Stimulated activated CD4-positive, alpha-beta T cell treated with anti-CD3 and anti-CD28 coated beads, TNF-alpha, amount 100 ng/mL, for 24 hours (primary cell): ENCODE measurements at regions not wholly inside any gene's neighbourhood (a gene's known extent, or its start where the extent isn't known, plus 50 kb on each side); places are given as distances from the start of the nearest gene placed in this dataset.

Experiments
- DNase-seq, 3 experiments: peaks; one replicate each; pipeline ENCODE4 v3.0.0-alpha.2; 2020; ENCODE audit warnings: low read depth in 3 of 3

GRCh38 chr2:120809151-120809550 lies 73.5 kb downstream of the GLI2 start:
- DNase-seq = no peak

- no peak for DNase-seq
Observed at GRCh38 chr2:120809609-120810440, 74.2 kb downstream of the GLI2 start.

GRCh38 chr2:120810639-120811038 lies 75.0 kb downstream of the GLI2 start:
- DNase-seq = no peak

- no peak for DNase-seq
Observed at GRCh38 chr2:120812866-120813265, 77.2 kb downstream of the GLI2 start.

GRCh38 chr2:120814352-120814751 lies 78.7 kb downstream of the GLI2 start:
- DNase-seq = no peak

- DNase-seq = no peak
Observed at GRCh38 chr2:120815292-120815691, 79.6 kb downstream of the GLI2 start.

- no peak for DNase-seq
Observed at GRCh38 chr2:120817136-120817955, 81.7 kb downstream of the GLI2 start.

- DNase-seq = no peak
Observed at GRCh38 chr2:120817956-120818325, 82.3 kb downstream of the GLI2 start.

GRCh38 chr2:120818441-120818920 lies 82.8 kb downstream of the GLI2 start:
- no peak for DNase-seq

- no peak for DNase-seq
Observed at GRCh38 chr2:120819720-120820210, 84.1 kb downstream of the GLI2 start.

GRCh38 chr2:120820263-120820952 lies 84.7 kb downstream of the GLI2 start:
- no peak for DNase-seq

- DNase-seq = no peak
Observed at GRCh38 chr2:120820953-120821279, 85.2 kb downstream of the GLI2 start.

- no peak for DNase-seq
Observed at GRCh38 chr2:120821446-120822160, 85.9 kb downstream of the GLI2 start.

GRCh38 chr2:120822933-120823332 lies 87.3 kb downstream of the GLI2 start:
- no peak for DNase-seq

GRCh38 chr2:120823551-120823950 lies 87.9 kb downstream of the GLI2 start:
- no peak for DNase-seq

- no peak for DNase-seq
Observed at GRCh38 chr2:120824246-120824645, 88.6 kb downstream of the GLI2 start.

- no peak for DNase-seq
Observed at GRCh38 chr2:120825370-120826259, 89.9 kb downstream of the GLI2 start.

GRCh38 chr2:120826260-120826648 lies 90.6 kb downstream of the GLI2 start:
- DNase-seq = no peak

- DNase-seq = no peak
Observed at GRCh38 chr2:120826716-120827410, 91.2 kb downstream of the GLI2 start.

GRCh38 chr2:120828066-120828465 lies 92.4 kb downstream of the GLI2 start:
- no peak for DNase-seq
